Gastrocnemius medialis (tissue), 4 donors: ENCODE measurements at regions not wholly inside any gene's neighbourhood (a gene's known extent, or its start where the extent isn't known, plus 50 kb on each side); places are given as distances from the start of the nearest gene placed in this dataset.

Experiments
- CTCF ChIP-seq, 5 experiments: fragments of 450-650 bp in 3 of 5; fragments of 200-600 bp in 2 of 5; sonication (generic) in 2 of 5; IDR thresholded peaks in 4 of 5; conservative IDR thresholded peaks in 1 of 5; 1 replicate in 4 of 5; 2 replicates in 1 of 5; pipeline ENCODE4 v1.5.1; 2016 to 2019; ENCODE audit warnings: antibody characterized with exemption in 5 of 5, mild to moderate bottlenecking in 3 of 5, moderate library complexity in 3 of 5
- POLR2A ChIP-seq, 2 donors: fragments of 450-650 bp; IDR thresholded peaks; one replicate each; pipeline ENCODE4 v1.6.1; 2017; ENCODE audit warnings: antibody characterized with exemption in 2 of 2, mild to moderate bottlenecking in 2 of 2, moderate library complexity in 2 of 2

- no peak for TF ChIP-seq CTCF (IDR thresholded peaks at IDR 0.05 in 4 of 5, conservative IDR thresholded peaks at IDR 0.05 in 1 of 5)
- no peak for TF ChIP-seq POLR2A (IDR thresholded peaks at IDR 0.05)
Observed at GRCh38 chr4:185931986-185932385, 120.0 kb upstream of the SORBS2 start.
